Right lobe of liver (tissue), 4 donors: ENCODE measurements at regions not wholly inside any gene's neighbourhood (a gene's known extent, or its start where the extent isn't known, plus 50 kb on each side); places are given as distances from the start of the nearest gene placed in this dataset.

Experiments
- CTCF ChIP-seq, 4 donors: fragments of 200-600 bp in 3 of 4; fragments of 450-650 bp in 1 of 4; IDR thresholded peaks; one replicate each; pipeline versions ENCODE4 v1.5.1 to v1.8.0; 2016 to 2022; ENCODE audit warnings: antibody characterized with exemption in 4 of 4, mild to moderate bottlenecking in 2 of 4
- POLR2A ChIP-seq: fragments of 450-650 bp; IDR thresholded peaks from one replicate; pipeline ENCODE4 v1.6.1; 2017; ENCODE audit warnings: antibody characterized with exemption, mild to moderate bottlenecking
- donor health status: DM: no; HTN: no; CAD: no.
- donor health status: DM: no; HTN: no; CAD: no.
- donor health status: DM: no; HTN: yes; CAD: no.

- TF ChIP-seq CTCF (IDR thresholded peaks at IDR 0.05): no peak
- no peak for TF ChIP-seq POLR2A
Measured at GRCh38 chr15:24901409-24901808, 53.4 kb upstream of the SNRPN start.
